ENCODE measurements at regions not wholly inside any gene's neighbourhood (a gene's known extent, or its start where the extent isn't known, plus 50 kb on each side); places are given as distances from the start of the nearest gene placed in this dataset.
"Not testable (repeated sequence)": the region's sequence is repeated elsewhere in the genome, so short reads cannot be mapped to it uniquely, and the experiment has no call there.

DNA sequence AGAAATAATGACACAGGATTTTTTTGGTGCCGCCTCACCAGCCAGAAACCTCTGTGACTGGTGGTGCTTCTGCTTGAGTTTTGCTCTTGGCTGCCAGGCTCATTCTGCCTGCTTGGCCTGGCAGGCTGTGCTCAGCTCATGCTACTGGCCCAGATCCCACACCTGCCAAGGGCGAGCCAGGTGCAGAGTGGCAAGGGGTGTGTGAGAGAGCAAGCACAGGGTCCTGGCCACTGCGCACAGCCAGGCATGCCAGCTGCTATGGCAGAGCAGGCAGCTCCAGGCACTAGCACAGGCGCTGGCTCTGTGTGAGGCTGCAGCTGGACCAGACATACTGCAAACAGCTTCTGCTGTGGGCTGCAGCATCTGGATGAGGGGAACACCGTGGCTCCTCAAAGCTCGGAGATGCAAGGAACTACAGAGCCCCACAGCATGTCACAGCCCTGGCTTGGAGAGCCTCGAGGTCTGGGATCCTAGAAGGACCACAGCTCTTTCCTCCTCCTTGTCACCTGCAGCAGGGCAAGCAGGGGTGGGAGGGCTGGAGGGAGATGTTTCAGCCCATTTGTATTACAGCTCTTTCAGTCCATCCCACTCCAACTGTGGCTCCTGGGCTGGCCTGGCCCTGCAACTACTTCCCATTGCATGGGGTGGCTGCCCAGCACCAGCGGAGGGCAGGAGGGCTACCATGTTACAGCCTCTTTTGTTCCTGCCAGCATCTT, 313.4 kb upstream of the SEMA3C start:
- peak; percentile 81 for DNase-seq (ENCODE audit: low read depth)

DNA sequence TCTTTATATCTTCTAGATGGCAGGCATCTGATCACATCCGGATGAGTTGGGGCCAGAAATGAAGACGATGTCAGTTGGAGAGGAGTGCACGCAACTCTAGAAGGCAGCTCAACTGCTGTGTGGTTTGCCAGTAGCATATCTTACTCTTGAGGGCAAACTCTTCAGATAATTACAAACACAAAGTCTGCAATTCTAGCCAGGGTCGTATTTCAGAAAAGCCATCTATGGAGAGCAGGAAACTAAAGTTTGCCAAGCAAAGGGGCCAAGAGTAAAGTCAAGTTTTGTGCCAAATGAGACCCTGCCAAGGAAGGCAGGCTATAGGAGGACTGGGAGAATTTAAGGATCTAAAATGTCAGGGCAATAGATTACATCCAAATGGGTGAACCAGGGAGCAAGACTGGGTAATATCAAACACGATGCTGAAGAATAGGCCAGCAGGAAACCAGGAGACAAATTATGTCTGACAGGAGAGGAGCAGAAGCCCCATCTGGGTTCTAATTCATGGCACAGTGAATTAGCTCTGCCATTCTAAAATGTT, 312.5 kb upstream of the SEMA3C start:
- peak; percentile 60 for DNase-seq (ENCODE audit: low read depth)

- no peak for DNase-seq (ENCODE audit: low read depth)
Observed at GRCh38 chr7:81226234-81226633, 307.4 kb upstream of the SEMA3C start.

- DNase-seq (ENCODE audit: low read depth) = not testable (repeated sequence)
Observed at GRCh38 chr7:81222692-81223091, 303.8 kb upstream of the SEMA3C start.

DNA sequence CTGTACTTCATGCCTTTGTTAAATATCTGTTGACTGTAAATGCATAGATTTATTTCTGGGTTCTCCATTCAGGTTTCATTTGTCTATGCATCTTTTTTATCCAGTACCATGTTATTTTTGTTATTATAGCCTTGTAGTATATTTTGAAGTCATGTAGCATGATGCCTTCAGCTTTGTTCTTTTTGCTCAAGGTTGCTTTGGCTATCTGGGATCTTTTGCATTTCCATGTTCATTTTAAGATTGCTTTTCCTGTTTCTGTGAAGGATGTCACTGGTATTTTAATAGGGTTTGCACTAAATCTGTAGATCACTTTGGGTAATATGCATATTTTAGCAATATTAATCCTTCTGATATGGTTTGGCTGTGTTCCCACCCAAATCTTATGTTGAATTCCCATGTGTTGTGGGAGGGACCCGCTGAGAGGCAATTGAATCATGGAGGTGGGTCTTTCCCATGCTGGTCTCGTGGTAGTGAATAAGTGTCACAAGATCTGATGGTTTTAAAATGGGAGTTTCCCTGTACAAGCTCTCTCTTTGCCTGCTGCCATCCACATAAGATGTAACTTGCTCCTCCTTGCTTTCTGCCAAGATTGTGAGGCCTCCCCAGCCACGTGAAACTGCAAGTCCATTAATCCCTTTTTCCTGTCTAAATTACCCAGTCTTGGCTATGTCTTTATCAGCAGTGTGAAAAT, 302.8 kb upstream of the SEMA3C start:
- DNase-seq (ENCODE audit: low read depth) = no peak

GRCh38 chr7:81218480-81219106, 299.7 kb upstream of the SEMA3C start:
- no peak for DNase-seq (ENCODE audit: low read depth)

DNA sequence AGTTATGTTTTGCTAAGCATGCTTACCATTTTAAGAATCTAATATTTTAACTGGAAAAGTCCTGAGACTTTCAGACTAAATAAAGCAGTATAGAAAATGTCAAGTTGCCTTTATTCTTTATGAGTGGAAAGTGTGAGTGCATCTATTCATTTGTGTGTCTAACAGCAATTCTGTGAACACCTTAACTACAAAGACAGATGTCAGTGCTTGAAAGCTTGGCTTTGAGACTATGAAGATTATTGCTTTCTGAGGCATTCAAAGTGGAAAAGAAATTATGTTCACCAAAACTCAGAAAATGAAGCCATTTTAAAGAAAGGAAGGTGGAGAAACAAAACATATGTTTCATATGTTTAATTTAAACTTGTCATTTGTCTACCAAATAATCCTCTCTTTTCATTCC, 294.5 kb upstream of the SEMA3C start:
- DNase-seq (ENCODE audit: low read depth) = no peak

DNA sequence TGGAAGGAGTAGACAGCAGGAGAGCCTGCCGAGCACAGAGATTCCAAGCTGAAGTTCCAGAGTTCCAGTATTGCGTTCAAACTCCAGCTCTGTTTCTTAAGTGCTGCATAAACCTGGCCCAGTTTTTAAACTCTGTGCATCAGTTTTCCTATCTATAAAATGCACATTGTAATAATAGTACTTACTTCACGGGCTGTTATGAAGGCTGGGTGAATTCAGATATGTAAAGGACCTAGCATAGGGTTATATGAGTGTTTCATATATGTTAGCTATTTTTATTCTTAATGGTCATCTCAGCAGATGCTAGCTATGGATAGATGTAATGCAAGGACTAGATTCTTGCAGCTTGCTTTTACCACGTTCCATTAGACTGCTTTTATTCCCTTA, 293.1 kb upstream of the SEMA3C start:
- DNase-seq (ENCODE audit: low read depth) = no peak

DNA sequence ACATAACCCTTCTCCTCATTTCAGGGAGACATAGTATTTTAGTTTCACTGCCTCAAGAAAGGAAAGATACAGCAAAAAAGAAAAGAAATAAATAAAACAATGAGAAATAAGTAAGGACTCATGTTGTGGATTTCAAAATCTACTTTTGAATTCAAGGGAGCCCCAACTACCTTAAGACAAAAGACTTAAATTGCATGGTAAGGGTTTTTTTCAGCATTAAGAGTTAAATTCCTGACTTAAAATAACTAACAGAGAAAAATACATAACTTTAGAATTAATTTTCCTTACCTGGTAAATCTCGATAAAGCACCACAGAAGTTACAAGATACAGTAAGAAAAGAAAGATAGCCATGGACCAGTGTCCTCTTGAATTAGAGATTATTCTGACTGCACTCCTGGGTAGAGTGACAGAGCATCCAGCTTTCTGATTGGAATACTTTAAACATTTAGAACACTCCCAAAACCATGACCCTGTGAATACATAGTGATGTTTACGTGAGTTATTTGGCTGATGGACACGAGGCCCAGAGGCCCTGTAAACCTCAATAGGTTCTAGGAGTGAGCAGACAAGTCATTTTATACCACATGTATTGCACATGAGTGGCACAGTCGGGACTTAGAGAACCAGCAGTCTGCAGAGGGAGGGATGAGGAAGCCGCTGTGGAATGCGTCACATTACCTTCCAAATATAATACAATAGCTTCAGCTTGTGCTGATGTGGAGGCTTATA, 292.5 kb upstream of the SEMA3C start:
- DNase-seq (ENCODE audit: low read depth) = peak; percentile 69

GRCh38 chr7:81210137-81211064, 291.6 kb upstream of the SEMA3C start:
- peak; percentile 21 for DNase-seq (ENCODE audit: low read depth)

DNA sequence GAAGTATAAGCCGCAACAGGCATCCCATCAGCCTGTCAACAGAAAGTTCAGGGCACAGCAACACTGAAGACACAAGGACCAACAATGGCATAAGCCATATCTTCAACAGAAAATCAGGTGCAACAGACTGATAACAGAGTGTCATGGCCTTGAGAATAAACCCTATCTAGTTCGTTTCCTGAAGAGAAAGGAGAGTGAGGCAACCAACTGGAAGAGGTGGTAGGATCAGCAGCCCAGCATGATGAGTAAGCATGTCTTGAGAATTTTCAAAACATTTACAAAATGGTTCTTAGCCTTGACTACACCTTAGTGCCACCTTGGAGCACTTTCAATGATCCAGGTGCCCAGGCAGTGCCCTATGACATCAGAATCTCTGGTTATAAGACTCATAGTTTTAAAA, 290.2 kb upstream of the SEMA3C start:
- no peak for DNase-seq (ENCODE audit: low read depth)

DNA sequence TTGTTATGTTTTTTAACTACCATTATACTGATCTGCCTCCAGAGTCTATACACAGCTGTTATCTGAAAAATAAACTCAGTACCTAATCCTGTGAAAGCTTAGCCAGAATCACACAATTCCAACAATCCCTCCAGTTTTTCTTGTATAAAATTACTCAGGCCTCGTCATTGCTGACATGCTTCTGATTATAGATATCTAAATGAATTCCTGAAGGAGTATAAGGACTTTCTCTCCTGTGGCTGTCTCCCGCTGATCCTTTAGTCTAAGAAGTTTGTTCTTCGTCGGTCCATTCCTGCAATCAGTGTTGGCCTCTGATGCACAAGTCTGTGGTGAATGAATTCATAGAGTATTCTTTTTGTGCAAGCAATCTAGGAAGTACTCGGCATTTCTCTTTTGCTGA, 288.9 kb upstream of the SEMA3C start:
- DNase-seq (ENCODE audit: low read depth) = no peak

GRCh38 chr7:81206667-81207360, 288.0 kb upstream of the SEMA3C start:
- DNase-seq (ENCODE audit: low read depth) = no peak

GRCh38 chr7:81206217-81206616, 287.4 kb upstream of the SEMA3C start:
- DNase-seq (ENCODE audit: low read depth) = no peak

GRCh38 chr7:81201188-81201587, 282.3 kb upstream of the SEMA3C start:
- DNase-seq (ENCODE audit: low read depth) = no peak

DNA sequence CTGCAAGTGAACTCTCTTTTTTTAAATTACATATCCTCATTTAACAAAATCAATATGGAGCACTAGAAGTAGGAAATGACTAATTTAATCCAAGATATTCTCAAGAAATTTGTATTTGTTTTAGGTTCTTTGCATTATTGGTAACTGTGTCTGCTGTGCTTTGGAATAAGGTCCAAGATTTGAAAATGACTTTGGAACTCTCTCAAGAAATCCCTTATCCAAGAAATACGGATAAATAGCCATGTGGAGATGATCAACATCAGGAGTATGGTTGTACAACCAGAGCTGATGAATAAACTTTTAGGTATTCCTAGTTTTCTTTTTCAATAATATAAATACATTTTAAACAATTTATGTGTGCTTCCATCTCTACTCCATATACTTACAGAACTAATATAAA, 279.9 kb upstream of the SEMA3C start:
- DNase-seq (ENCODE audit: low read depth) = no peak

DNA sequence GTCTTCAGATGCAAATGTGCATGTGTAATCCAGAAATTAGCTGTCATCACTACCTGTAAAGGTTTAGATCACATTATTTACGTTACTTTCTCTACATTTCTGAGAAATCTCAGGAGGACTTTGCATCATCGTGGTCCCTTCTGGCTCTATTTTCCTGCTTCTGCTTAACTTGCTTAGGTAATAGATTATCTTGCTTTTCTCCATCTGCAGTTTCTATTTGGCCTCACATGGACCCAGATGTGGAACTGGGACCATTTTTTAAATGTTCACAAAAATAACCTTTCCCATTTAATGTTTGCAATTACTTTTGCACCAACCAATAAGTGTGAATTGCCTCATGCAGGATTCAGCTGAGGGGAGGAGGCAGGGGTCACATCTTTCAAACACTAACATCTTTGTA, 278.4 kb upstream of the SEMA3C start:
- no peak for DNase-seq (ENCODE audit: low read depth)

DNA sequence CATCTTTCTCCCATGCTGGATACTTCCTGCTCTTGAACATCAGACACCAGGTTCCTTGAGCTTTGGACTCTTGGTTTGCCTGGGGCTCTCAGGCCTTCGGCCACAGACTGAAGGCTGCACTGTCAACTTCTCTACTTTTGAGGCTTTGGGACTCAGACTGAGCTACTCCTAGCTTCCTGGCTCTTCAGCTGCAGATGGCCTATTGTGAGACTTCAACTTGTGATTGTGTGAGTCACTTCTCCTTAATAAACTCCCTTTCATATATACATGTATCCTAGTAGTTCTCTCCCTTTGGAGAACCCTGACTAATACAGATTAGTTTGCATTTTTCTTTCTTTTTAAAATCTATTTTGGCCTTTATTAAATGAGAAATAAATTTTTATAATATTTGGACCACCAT, 276.2 kb upstream of the SEMA3C start:
- DNase-seq (ENCODE audit: low read depth) = peak; percentile 31

GRCh38 chr7:81190997-81191768, 272.3 kb upstream of the SEMA3C start:
- DNase-seq (ENCODE audit: low read depth) = peak; percentile 67

Data from myocyte (in vitro differentiated cells).